K562 (cell line): ENCODE measurements at regions not wholly inside any gene's neighbourhood (a gene's known extent, or its start where the extent isn't known, plus 50 kb on each side); places are given as distances from the start of the nearest gene placed in this dataset.

Source experiments
- ATAC-seq: fragments of 200-7000 bp; cut with Tn5 transposase; 3 replicates; pipeline ENCODE4 v1.9.1; 2020; ENCODE audit warnings: moderate library complexity
- BruUV-seq: library from RNA; stranded (reverse); fragments of 400-500 nt; replicated peaks from 2 replicates; lab custom pipeline; 2021; lab: Mats Ljungman, UMichigan
- CTCF ChIA-PET: fragments of 300-600 bp; formaldehyde crosslinking; extraction: SDS; loops from one replicate; lab custom pipeline; 2021; ENCODE audit warnings: low intra/inter-chr PET ratio; lab: Yijun Ruan, JAX
- POLR2A ChIA-PET: fragments of 300-600, 350-650 bp; sonication (Branson Sonifier 250); formaldehyde crosslinking; extraction: SDS; loops from one replicate; lab custom pipeline; 2021; ENCODE audit warnings: antibody characterized with exemption, inconsistent platforms; lab: Yijun Ruan, JAX
- DNase-seq, 4 experiments: peaks; one replicate each; pipeline versions ENCODE4 v3.0.0 to v3.0.0-alpha.2; 2011 to 2018; ENCODE audit warnings: low spot score in 3 of 4, mixed read lengths in 3 of 4; ENCODE audit errors: extremely low read depth in 1 of 4
- FAIRE-seq: peaks from 2 replicates; lab custom pipeline; 2011; peaks lifted over from hg19 to GRCh38; lab: Jason Lieb, UNC
- H2AFZ ChIP-seq: 2 replicates; pipeline ENCODE4 v1.6.0; 2011; ENCODE audit warnings: low read depth, low read length, control low read depth, inconsistent platforms
- H3K27ac ChIP-seq: fragments of 200-600 bp; 3 replicates; pipeline ENCODE4 v1.8.0; 2011; ENCODE audit warnings: low read depth, mild to moderate bottlenecking, control low read depth, inconsistent platforms, low read length, moderate library complexity, mixed read lengths; ENCODE audit errors: extremely low read depth
- H3K27me3 ChIP-seq, 2 experiments: fragments of 300-600 bp in 1 of 2; 2 replicates in 1 of 2; 3 replicates in 1 of 2; pipeline versions ENCODE4 v1.6.0 to v1.8.0; 2011; ENCODE audit warnings: inconsistent platforms in 2 of 2, low read length in 2 of 2, mild to moderate bottlenecking in 1 of 2, mixed read lengths in 1 of 2, moderate library complexity in 1 of 2; ENCODE audit not compliant: control insufficient read depth in 2 of 2, insufficient read depth in 2 of 2
- H3K36me3 ChIP-seq: fragments of 300-600 bp; 3 replicates; pipeline ENCODE4 v1.8.0; 2011; ENCODE audit warnings: mild to moderate bottlenecking, low read length, inconsistent platforms; ENCODE audit not compliant: control insufficient read depth, insufficient read depth
- H3K4me1 ChIP-seq, 2 experiments: fragments of 200-600 bp in 1 of 2; replicated peaks in 1 of 2; 2 replicates in 1 of 2; 3 replicates in 1 of 2; pipeline versions ENCODE4 v1.5.1 to v1.8.0; 2011; ENCODE audit warnings: inconsistent platforms in 2 of 2, low read length in 2 of 2, mild to moderate bottlenecking in 1 of 2, mixed read lengths in 1 of 2, moderate library complexity in 1 of 2; ENCODE audit not compliant: control insufficient read depth in 2 of 2, insufficient read depth in 2 of 2
- H3K4me2 ChIP-seq: 2 replicates; pipeline ENCODE4 v1.6.1; 2011; ENCODE audit warnings: low read length, control low read depth, inconsistent platforms, mixed read lengths; ENCODE audit not compliant: insufficient read depth
- H3K4me3 ChIP-seq: fragments of 200-600 bp; sonication (generic), shearing (Covaris generic); 2 replicates; pipeline ENCODE4 v1.5.1; 2016; ENCODE audit warnings: control low read depth, inconsistent platforms
- H3K79me2 ChIP-seq: fragments of 200-600 bp; 3 replicates; pipeline ENCODE4 v1.8.0; 2011; ENCODE audit warnings: low read length, inconsistent platforms; ENCODE audit not compliant: control insufficient read depth, insufficient read depth
- H3K9ac ChIP-seq, 2 experiments: 2 replicates each; pipeline versions ENCODE4 v1.6.0 to v1.6.1; 2011; ENCODE audit warnings: low read depth in 2 of 2, low read length in 2 of 2, control low read depth in 1 of 2, inconsistent platforms in 1 of 2, mild to moderate bottlenecking in 1 of 2, mixed read lengths in 1 of 2; ENCODE audit not compliant: insufficient read depth in 1 of 2
- H3K9me1 ChIP-seq: one replicate; pipeline ENCODE4 v1.6.0; 2011; ENCODE audit warnings: inconsistent platforms, mild to moderate bottlenecking, low read length, moderate library complexity; ENCODE audit not compliant: control insufficient read depth, insufficient read depth
- H3K9me3 ChIP-seq: replicated peaks from 2 replicates; pipeline ENCODE4 v1.5.1; 2011; ENCODE audit warnings: low read depth, low read length, inconsistent platforms; ENCODE audit not compliant: control insufficient read depth, insufficient read depth
- H4K20me1 ChIP-seq: replicated peaks from 2 replicates; pipeline ENCODE4 v1.6.1; 2011; ENCODE audit warnings: low read length, inconsistent platforms, mixed read lengths; ENCODE audit not compliant: control insufficient read depth, insufficient read depth
- DIDO1 ChIP-seq: fragments of 450-650 bp; IDR thresholded peaks from 2 replicates; pipeline ENCODE4 v1.6.1; 2016; ENCODE audit warnings: low read depth, missing biosample characterization, missing genetic modification characterization
- HNRNPLL ChIP-seq: fragments of 200-400 bp; formaldehyde crosslinking; IDR thresholded peaks from 2 replicates; pipeline ENCODE4 v1.6.1; 2017; ENCODE audit warnings: low read length, low read depth, mild to moderate bottlenecking; ENCODE audit not compliant: poor library complexity, severe bottlenecking
- IFI16 ChIP-seq: fragments of 250-450 bp; sonication (Bioruptor Pico); IDR thresholded peaks from 2 replicates; pipeline ENCODE4 v2.1.2; 2022; ENCODE audit warnings: mild to moderate bottlenecking, inconsistent platforms
- RFX1 ChIP-seq: fragments of 450-650 bp; IDR thresholded peaks from 2 replicates; pipeline ENCODE4 v1.6.1; 2016; ENCODE audit warnings: mild to moderate bottlenecking, moderate library complexity
- RNF2 ChIP-seq: sonication (generic); IDR thresholded peaks from 2 replicates; pipeline ENCODE4 v1.6.1; 2016
- ZNF282 ChIP-seq: sonication (generic); formaldehyde crosslinking; IDR thresholded peaks from 2 replicates; pipeline ENCODE4 v1.8.1; 2023; ENCODE audit warnings: missing genetic modification reagents
- WGBS: fragments of 100-300 bp; shearing (Covaris generic); methylation state at CpG from one replicate; pipeline ENCODE4 v1.1.6; 2016; ENCODE audit warnings: low coverage, mixed read lengths; ENCODE audit not compliant: insufficient coverage; ENCODE audit errors: missing lambda C conversion rate; 5-methylcytosine and 5-hydroxymethylcytosine counted together
- in situ Hi-C: fragments of 300-500 bp; cut with MboI; formaldehyde crosslinking; loops from 4 replicates; pipeline ENCODE4 v1.15.0; 2018; ENCODE audit warnings: inconsistent platforms, mixed read lengths
- intact Hi-C: fragments of 100-400 bp; cut with micrococcal nuclease; formaldehyde crosslinking; loops from 2 replicates; pipeline ENCODE4 v1.14.2; 2022

- Histone ChIP-seq H3K27ac (no peak overlapping the region), H3K9me3 (0 out of 2 replicates have a peak, but pooled peaks cover 1% of the 10 kb centered on the region), H3K4me3 (no peak overlapping the region), H2AFZ (no peak overlapping the region), H3K9ac (no peak overlapping the region), H3K27me3 (no peaks in the 10 kb centered on the region), H3K79me2 (no peaks in the 10 kb centered on the region), H3K4me2 (no peak overlapping the region), H3K9me1 (no peaks in the 10 kb centered on the region), H3K36me3 (no peaks in the 10 kb centered on the region), H4K20me1 (no peaks in the 10 kb centered on the region), H3K4me1 (no peaks in the 10 kb centered on the region)
- CTCF ChIA-PET: no interaction called here
- POLR2A ChIA-PET: no interaction called here
- BruUV-seq: no TSS peak
- intact Hi-C loops (no loop called here), in situ Hi-C loops (no loop called here)
- TF ChIP-seq HNRNPLL (no peak), DIDO1 (tag) (no peak), RNF2 (no peak), ZNF282 (CRISPR knock-in tag) (no peak)
- ATAC-seq: no peak
- DNase-seq: no peak
- no peak for FAIRE-seq
- WGBS: 0% methylated on average over 4 of the region's 4 CpGs
These were observed 444.5 kb upstream of the IMPG1 start for GRCh38 chr6:76516924-76517323.

GRCh38 chr6:76510489-76510888, 438.0 kb upstream of the IMPG1 start:
- ChIA-PET CTCF (no interaction called here), POLR2A (interaction anchor here (0.6 kb wide), 1 partner anchor 34 kb away, joined by 3 read pairs; no protein-coding TSS in a partner anchor)
- BruUV-seq: no TSS peak
- H3K36me3 ChIP-seq: no peaks in the 10 kb centered on the region
- intact Hi-C loops (no loop called here), in situ Hi-C loops (no loop called here)
- H4K20me1 ChIP-seq: no peaks in the 10 kb centered on the region
- H3K9ac ChIP-seq: no peak overlapping the region
- DNase-seq: no peak
- no peaks in the 10 kb centered on the region for H3K79me2 ChIP-seq
- H3K4me3 ChIP-seq: no peak overlapping the region
- H2AFZ ChIP-seq: no peak overlapping the region
- H3K4me1 ChIP-seq: no peaks in the 10 kb centered on the region
- H3K27ac ChIP-seq: no peak overlapping the region
- H3K9me3 ChIP-seq: no peaks in the 10 kb centered on the region
- no peaks in the 10 kb centered on the region for H3K9me1 ChIP-seq
- H3K4me2 ChIP-seq: no peak overlapping the region
- no peak for ATAC-seq
- no peaks in the 10 kb centered on the region for H3K27me3 ChIP-seq
- TF ChIP-seq IFI16 (CRISPR knock-in tag) (no peak), RFX1 (peak; percentile 42)
- no peak for FAIRE-seq
